GM21423 (cell line): ENCODE measurements at regions not wholly inside any gene's neighbourhood (a gene's known extent, or its start where the extent isn't known, plus 50 kb on each side); places are given as distances from the start of the nearest gene placed in this dataset.
A peak's percentile ranks its signal among the peaks of the same experiment; 100 is the strongest.
"Not testable (repeated sequence)": the region's sequence is repeated elsewhere in the genome, so short reads cannot be mapped to it uniquely, and the experiment has no call there.

ENCODE experiments used
- ATAC-seq: cut with Tn5 transposase; IDR thresholded peaks from one replicate; pipeline ENCODE4 v1.9.1; 2021; ENCODE audit warnings: mild to moderate bottlenecking, moderate library complexity; ENCODE audit not compliant: unreplicated experiment

DNA sequence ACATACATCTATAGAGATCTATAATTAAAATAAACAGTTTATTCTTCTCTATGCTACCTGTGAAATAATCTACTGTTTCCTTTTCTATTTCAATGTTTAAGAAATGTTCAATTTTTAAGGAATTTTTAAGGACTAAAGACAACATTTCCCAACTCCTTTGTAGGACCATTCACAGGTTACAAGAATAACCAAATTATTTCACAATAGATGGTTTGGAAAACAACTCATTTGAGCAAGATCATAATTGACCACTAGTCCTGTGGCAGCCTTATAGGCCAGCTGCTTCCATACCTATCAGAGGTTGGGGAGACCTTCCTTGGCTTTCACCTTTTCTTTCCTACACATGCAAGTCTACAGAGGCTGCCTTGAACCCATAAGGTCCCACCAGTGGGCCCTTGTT lies 193.7 kb downstream of the TTC39B start:
- ATAC-seq: no peak

DNA sequence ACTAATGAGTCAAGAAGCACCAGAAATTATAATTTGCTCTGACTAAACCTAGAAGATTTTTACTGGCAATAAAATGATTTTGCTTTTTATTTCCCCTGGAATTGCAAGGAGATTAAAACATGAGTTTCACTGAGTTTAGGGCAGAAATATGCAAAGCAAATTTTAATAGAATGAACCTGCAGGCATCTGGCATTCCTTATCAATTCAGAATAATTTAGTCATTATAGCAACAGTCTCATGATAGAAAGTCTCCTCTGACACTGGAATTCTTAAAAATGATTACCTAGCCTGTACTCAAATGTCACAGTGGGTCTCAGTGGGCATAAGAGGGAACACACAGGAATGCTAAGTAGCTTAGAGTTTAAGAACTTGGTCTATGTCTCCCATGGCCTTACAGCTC lies 195.9 kb downstream of the TTC39B start:
- ATAC-seq: no peak

- ATAC-seq: peak; percentile 93
Measured at GRCh38 chr9:15104826-15105420, 194.7 kb upstream of the FREM1 start.

GRCh38 chr9:15103290-15103689 lies 193.1 kb upstream of the FREM1 start:
- no peak for ATAC-seq

- ATAC-seq: no peak
Measured at GRCh38 chr9:15101095-15101494, 190.9 kb upstream of the FREM1 start.

GRCh38 chr9:15100571-15100970 lies 190.3 kb upstream of the FREM1 start:
- no peak for ATAC-seq

GRCh38 chr9:15096972-15097371 lies 186.7 kb upstream of the FREM1 start:
- no peak for ATAC-seq

DNA sequence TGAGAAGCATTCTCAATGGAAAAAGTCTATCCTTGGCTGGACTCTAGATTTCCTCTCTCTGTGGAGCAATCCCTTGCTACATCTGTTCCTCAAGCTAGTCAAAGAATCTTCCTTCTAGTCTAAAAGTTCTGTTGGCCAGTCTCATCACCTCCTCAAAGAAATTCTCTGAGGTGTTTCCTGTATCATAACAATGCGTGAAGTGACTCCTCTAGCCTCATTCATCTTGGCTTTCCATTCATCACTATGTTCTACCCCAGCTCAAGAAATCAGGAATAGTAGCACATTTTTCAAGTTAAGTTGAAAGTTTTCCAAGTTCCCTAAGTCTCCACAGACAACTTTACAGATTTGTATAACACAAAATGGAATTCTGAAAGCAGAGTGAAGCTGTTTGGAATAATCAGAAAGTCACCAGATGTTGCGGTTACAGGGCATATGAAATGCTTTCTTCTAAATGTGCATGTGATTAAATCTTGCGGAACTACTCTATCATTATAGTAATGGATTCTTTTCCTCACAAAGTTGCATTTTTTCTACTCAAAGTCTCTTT lies 176.6 kb upstream of the FREM1 start:
- ATAC-seq: no peak

DNA sequence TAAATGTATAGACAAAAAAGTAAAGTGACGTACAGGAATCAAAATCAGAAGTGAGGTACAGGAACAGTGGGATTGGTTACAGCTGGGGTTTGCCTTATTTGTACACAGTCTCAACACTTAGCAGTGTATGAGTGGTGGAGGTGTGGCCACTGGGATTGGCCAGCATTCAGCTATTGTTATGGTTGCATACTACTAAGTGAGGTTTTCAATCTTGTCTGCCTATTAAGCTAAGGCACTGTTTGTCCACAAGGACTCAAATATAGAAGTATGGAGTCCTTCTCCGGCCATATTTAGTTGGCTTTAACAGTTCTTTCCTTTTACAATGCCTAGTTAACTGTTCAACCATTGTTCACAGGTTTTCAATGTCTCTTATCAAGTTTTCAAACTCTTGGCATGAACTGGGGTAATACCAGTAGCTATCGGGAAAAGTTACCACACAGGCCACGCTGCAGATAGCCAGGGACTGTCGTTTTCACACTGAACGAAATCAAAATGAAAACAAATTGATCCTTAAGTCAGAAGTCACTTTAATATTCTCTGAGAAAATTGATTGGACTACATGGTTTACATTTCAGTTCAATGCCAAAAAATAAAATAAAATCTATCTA lies 176.0 kb upstream of the FREM1 start:
- no peak for ATAC-seq

DNA sequence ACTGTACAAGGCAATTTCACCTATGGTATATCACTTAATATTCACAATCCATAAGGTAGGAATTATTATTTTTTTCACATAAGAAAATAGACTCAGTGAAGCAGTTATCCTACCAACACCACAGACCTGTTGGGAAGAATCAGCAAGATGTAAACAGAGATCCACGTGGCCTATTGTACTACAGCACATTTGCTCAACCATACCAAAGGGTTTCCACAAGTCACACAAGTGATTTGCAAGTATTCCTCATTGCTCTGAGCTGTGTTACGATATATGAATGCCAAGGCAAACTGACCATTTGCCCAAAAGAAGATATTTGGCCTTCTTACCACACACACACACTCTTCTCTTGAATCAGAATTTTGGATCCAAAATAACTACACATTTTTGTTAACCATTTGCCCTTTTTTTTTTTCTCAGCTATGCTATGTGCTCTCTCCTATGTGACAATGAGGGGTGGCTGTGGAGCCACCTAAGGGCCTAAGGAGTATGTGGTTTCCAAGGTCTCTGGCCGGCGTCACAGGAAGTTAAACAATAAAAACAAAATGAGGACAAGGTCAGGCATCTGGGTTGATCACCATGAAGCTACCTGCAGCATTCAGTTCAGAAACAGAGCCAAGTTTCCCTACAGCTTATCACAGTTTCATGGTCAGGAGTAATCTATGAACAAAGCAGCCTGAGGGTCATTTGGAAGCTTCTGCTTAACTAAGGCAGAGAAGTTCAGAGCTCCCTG lies 171.0 kb upstream of the FREM1 start:
- ATAC-seq: no peak

DNA sequence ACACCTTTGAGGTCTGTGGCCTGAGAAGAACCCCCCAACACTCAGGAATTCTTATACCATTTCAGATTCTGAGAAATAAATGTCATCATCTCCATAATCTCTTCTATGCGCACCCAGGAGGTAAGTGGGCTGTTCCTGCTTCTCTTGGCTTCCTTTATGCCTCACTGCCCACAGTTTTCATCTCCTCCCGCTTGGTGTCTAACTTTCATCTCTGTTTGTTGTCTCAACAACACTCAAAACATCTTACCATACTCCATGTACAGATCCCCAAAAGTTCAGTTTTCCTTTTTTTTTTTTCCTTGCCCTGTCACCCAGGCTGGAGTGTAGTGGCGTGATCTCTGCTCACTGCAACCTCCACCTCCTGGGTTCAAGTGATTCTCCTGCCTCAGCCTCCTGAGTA lies 170.2 kb upstream of the FREM1 start:
- ATAC-seq: no peak

DNA sequence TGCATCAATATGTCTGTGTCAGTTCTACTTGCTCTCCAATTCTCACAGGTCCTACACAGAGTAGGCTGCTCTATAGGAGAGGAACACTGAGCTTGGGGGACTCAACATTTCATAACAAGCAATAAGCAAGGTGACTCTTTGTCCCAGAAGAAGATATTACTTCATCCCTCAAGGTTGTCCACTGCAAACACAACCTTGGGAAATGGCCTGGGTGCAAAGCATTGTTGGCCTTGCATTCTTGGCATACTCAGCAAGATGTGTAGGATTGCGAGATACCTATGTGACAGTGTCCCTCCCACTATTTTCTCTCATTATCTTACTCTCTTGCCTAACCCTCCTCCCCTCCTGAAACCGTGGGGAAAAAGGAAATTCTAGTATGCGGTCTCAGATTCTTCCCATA lies 169.8 kb upstream of the FREM1 start:
- no peak for ATAC-seq

DNA sequence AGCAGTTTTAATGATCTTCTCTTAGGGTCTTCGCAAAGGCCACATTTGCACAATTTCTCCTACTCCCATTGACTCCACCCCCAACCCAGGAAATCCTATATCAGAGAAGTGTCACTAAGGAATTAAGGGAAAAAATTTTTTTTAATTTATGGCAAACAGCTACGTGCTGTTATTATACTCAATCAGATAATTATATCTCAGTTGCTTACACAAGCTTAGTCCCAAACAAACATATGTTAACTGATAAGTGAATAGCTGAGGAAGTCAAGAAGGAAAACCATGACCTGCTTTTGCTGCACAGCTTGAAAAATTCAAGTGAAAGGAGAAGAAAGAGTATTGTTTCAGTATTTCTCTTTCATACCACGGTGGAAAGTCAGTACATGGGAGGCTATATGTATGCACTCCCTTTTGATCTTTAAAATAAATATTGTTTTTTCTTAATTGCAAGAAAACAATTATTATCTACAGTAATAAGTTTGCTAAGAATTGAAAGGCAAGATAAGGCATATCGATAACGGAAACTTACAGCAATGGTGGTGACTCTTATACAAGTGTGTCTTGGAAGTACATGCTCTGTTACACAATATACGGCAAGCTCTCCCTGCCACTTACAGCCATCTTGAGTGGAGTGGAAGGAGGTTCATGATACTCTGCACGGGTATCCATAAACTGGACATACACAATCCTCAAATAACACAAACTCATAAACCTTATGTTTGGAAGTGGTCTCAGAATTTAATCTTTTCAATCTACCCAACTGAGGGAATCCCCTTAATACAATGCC lies 167.9 kb upstream of the FREM1 start:
- ATAC-seq: no peak

DNA sequence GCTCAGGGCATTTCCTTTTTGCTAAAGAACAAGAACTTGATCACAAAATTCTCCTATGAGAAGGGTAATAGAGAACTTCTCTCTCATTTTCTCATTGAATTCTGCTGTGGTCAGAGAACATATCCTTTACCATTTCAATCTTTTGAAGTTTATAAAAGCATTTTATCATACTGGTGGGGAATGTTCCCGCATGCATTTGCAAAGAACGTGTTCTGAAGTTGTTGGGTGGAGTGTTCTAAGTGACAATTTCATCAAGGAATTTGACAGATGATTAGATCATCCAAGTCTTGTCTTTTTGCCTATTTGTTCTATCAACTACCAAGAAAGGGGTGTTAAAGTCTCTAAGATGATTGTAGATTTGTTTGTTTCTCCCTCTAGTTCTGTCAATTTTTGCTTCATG lies 163.4 kb upstream of the FREM1 start:
- ATAC-seq: no peak

- no peak for ATAC-seq
Measured at GRCh38 chr9:15070716-15071115, 160.5 kb upstream of the FREM1 start.

DNA sequence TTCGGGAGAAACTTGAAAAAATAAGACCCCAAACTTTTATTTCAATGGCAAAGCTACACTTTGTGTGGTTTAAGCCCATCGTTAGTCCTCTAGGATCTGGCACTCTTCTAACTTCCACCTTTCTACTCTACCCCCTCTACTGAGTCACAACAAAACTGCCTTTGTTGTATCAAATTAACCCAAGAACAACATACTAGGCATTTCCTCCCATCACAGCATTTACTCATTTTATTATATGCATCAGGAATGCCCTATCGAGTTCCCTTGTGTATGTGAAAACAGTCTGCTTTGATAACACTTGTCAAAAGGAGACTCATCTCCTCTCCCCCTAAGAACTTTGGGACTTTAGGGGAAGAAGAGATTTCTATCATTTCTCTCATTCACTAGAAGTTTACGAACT lies 158.9 kb upstream of the FREM1 start:
- no peak for ATAC-seq

DNA sequence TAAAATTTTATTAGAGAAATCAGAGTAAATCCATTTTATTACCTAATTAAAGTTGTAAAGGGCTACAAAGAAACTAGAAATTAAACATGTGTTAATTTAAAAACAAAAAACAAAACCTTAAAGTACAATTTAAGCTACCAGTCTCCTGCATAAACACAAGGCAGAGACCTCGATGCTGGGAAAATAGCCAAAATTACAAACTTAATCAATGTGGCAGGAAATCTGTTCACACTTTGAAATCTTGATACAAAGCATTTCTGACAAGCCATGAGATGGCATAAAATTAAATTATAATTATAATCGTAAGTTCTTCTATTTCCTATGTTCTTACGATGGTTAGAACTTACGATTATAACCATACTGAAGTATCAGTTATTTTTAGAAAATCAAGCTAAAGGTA lies 158.0 kb upstream of the FREM1 start:
- ATAC-seq: no peak

GRCh38 chr9:15059003-15059402 lies 148.8 kb upstream of the FREM1 start:
- ATAC-seq: no peak

DNA sequence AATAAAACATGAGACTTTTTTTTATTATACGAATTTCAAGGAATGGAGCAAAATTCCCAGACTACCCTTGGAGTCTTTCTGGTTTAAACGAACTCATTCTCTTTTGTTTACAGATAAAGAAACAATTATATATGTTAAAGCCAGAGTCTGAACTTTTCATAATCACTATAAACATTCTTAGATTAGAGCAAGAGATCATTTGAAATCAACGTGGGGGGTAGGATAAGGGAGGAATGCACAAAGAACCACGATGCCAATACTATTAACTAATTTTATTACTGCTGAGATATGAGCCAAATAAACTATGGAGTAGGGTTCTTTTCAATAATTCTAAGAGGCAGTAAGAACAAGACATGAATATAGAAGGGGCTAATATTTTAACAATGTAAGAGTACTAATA lies 148.0 kb upstream of the FREM1 start:
- ATAC-seq: no peak

DNA sequence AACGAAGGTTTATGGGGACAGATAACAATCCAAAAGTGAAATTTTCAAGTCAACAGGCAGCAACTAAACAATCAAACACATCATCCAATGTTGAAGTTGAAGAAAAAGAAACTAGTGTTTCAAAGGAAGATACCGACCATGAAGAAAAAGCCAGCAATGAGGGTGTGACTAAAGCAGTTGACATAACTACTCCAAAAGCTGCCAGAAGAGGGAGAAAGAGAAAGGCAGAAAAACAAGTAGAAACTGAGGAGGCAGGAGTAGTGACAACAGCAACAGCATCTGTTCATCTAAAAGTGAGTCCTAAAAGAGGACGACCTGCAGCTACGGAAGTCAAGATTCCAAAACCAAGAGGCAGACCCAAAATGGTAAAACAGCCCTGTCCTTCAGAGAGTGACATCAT lies 145.1 kb upstream of the FREM1 start:
- ATAC-seq: not testable (repeated sequence)

DNA sequence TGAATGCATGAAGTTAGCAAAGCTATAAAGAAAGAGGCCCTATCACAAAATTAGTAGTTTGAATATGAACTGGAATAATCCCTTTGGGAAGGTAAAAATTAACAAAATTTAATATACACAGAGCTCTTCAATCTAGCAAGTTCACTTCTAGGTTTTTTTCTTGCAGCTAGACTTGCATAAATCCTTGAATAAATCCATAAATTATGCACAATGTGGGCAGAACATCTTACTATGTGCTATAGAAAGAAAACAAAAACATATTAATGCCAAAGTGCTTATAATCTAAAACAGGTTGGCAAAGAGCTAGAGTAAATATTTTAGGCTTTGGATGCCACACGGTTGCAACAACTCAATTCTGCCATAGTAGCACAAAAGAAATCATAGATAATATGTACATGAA lies 138.5 kb upstream of the FREM1 start:
- ATAC-seq: no peak
